Activated CD4-positive, CD25-positive, alpha-beta regulatory T cell treated with anti-CD3 and anti-CD28 coated beads, Interleukin-2, amount 50 U/mL, for 24 hours (primary cell): ENCODE measurements at regions not wholly inside any gene's neighbourhood (a gene's known extent, or its start where the extent isn't known, plus 50 kb on each side); places are given as distances from the start of the nearest gene placed in this dataset.
"Not testable (repeated sequence)": the region's sequence is repeated elsewhere in the genome, so short reads cannot be mapped to it uniquely, and the experiment has no call there.

Experiments
- ATAC-seq, 2 donors: fragments of 150-1000 bp; cut with Tn5 transposase; one replicate each; pipeline ENCODE4 v1.10.0; 2021; ENCODE audit warnings: mild to moderate bottlenecking in 1 of 2, moderate library complexity in 1 of 2

DNA sequence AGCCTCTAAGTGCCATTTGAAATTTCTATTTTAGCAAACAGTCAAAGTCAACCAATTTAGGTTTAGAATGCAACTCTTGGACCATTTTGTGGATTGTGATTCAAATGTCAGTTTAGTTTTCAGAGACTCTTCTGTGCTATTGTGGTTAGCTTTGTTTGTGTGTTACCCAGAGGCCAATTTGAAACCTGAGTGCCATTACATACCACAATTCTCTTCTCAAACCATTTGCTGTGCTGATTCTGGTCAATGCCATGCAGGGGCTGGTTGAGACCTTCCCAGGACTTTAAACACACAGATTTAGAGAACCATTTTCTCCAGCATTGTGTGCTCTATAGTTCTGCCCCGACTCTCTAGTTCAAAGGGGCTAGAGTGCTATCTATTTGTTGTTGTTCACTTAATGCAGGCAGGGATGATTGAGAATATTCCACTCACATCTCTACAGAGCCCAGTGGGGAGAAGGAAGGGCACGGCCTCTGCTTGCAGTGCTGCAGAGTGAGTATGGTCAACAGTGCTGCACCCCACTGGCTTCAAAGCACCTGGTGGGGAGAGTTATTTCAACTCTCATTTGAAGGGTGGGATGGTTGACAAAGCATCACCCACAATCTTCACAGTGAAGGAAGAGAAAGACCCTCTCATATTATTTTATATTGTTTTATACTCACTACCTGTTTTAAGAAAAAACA lies 738.2 kb downstream of the COL12A1 start:
- no peak for ATAC-seq

DNA sequence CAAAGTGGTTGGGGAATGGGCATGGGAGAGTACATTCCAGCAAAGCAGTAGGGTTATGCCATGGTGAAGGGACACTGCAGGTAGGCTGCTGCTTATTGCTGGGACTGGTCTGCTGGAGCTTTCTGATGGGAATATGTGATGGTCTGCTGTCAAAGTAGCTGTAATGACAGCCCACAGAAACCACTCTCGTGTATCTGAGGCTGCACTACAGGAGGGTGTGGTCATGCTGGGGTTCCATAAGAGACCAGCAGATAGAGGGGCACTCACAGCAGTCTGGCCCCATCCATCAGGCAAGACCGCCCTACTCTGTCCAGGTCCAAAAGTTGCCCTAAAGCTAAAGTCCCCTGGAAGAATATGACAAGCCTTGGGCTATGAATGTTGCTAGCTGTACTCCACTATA lies 739.3 kb downstream of the COL12A1 start:
- no peak for ATAC-seq

DNA sequence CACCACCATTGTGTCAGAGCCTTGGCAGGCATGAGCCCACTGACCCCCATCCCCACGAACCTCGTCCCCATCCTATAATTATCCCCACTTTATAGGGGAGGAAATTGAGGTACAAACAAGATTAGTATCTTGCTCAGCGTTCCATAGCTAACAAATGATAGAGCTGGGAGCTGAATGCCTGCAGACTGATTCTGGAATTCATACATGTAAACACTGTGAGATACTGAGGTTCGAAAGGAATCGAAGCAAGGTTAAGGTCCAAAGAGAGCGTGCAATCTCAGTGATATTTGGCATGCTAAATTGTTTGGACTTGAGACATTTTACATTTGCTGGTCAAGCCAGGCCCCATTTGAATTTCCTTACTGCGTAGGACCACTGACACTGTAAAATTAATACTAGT lies 746.6 kb downstream of the COL12A1 start:
- ATAC-seq: no peak

GRCh38 chr6:74458536-74458935 lies 747.3 kb downstream of the COL12A1 start:
- ATAC-seq: no peak

- ATAC-seq: no peak
These were observed 750.1 kb downstream of the COL12A1 start for GRCh38 chr6:74455786-74456185.

DNA sequence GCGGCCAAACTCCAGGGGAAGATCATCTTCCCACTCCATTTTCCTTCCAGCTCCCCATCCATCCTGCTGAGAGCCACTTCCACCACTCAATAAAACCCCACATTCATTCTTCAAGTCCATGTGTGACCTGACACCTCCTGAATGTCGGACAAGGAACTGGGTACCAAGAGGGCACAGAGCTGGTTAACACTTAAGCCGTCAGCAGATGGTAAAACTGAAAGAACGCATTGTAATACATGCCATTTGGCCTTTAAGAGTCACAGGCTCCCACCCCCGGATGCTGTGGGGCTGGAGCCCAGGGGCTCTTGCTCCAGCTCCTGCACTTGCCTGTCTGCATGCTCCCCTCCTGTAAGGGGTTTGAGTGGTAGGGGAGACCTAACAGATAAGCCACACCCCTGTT lies 753.9 kb downstream of the COL12A1 start:
- no peak for ATAC-seq

GRCh38 chr6:74448850-74449249 lies 752.8 kb downstream of the CD109 start:
- ATAC-seq: no peak

- no peak for ATAC-seq
These were observed 751.0 kb downstream of the CD109 start for GRCh38 chr6:74447013-74447412.

DNA sequence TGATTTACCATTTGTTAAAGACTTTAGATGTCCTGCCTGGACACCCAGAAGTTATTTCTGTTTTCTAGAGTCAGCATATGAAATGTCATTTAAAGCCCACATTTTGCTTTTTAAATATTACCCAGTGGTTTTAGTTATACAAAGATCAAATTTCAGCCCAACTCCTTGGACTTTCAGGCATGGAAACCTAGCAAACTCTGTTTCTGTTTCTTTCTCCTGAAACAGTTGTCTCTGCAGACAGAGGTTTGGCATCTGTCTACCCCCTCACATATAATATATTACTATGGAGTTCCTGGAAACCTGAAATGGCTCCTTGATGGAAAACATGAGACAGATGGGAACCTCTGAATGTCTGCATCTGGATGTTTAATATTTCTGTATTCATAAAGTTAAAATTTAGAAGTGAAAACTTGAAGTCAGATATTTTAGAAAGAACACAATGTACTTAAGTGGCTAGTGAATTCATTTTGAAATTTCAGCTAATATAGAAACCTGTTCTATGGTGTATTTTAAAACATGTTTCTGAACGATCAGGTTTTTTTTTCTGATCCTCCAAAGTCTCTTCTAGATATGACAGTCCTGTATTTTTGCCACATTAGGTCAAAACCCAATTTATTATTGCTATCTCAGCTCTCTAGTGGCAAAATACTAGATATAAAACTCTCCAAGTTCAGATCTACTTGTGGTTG lies 743.3 kb downstream of the CD109 start:
- no peak for ATAC-seq

- ATAC-seq: not testable (repeated sequence)
These were observed 742.4 kb downstream of the CD109 start for GRCh38 chr6:74438395-74438794.

GRCh38 chr6:74434171-74434570 lies 738.2 kb downstream of the CD109 start:
- no peak for ATAC-seq

GRCh38 chr6:74431873-74432580 lies 736.0 kb downstream of the CD109 start:
- ATAC-seq: no peak

- ATAC-seq: no peak
These were observed 724.2 kb downstream of the CD109 start for GRCh38 chr6:74420221-74420620.

DNA sequence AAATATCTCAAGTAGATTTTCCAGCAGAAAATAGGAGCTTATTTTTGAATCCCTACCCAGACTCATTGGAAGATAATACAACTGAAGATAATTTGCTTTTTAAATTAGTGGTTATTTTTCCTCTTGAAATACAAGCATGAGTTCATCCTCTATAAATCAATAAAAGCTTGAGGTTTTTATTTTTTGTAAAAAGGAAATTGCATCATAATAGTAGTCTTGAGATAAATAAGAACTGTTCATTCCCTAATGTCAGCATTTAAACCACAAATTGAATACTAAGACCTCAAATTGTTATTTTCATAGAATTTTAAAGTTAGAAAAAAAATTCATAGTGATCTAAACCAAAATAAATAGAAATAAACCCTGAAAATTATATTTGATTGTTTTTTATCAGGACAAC lies 719.1 kb downstream of the CD109 start:
- ATAC-seq: no peak

- ATAC-seq: no peak
These were observed 714.6 kb downstream of the CD109 start for GRCh38 chr6:74410630-74411029.

DNA sequence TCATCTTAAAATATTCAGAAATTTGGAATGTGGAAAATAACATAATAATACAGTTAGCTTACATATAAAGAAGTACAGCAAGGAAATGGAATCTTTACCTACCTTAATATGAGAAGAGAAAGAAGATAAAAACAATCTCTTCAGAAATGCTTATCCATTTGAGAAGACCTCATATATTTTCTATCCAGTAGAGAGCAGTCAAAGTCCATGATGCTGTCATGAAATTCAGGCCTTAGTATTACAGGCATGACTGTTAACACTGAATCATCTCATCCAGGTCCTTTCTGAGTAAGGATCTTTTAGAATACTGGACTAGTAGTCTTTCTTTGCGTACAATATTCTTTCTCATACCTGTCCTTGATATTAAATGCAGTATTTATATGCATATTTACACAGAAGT lies 713.4 kb downstream of the CD109 start:
- ATAC-seq: no peak

DNA sequence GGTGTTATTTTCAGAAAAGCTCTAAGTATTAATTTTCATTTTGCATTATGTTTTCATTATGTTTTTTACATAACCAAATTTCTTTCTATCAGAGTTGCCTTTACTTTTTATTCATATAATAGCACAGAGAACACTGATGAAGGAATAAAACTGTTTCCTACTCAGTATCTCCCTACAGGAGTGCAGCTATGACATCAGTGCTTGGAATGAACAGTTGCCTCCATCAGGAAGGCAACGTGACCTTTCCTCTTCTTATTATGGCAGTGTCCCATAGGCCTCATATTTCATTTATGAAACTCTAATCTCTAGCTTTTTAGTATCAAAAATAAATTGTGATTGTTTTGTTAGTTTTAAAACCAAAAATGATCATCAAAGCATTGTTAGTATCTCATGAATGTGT lies 712.8 kb downstream of the CD109 start:
- ATAC-seq: no peak

- ATAC-seq: no peak
These were observed 708.4 kb downstream of the CD109 start for GRCh38 chr6:74404366-74404765.

DNA sequence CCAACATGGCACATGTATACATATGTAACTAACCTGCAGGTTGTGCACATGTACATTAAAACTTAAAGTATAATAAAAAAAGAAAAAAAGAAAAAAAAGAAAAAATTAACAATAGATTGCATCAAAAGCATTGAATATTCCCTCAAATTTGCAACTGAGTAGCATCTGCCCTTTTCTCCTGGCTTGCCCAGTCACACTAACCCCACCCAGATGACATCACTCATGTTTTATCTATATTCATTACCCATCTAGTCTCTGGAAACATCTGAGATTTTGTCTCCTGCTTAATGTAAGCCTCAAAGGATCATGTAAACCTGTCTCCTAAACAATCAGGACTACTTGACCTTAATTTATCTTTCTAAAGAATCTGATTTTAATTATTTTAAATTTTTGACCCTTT lies 706.8 kb downstream of the CD109 start:
- no peak for ATAC-seq

DNA sequence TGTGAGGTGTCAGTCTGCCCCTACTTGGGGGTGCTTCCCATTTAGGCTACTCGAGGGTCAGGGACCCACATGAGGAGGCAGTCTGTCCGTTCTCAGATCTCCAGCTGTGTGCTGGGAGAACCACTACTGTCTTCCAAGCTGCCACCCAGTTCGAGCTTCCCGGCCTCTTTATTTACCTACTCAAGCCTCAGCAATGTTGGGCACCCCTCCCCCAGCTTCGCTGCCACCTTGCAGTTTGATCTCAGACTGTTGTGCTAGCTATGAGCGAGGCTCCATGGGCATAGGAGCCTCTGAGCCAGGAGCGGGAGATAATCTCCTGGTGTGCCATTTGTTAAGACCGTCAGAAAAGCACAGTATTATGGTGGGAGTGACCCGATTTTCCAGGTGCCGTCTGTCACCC lies 682.4 kb downstream of the CD109 start:
- ATAC-seq: not testable (repeated sequence)

GRCh38 chr6:74369556-74369993 lies 673.6 kb downstream of the CD109 start:
- no peak for ATAC-seq

DNA sequence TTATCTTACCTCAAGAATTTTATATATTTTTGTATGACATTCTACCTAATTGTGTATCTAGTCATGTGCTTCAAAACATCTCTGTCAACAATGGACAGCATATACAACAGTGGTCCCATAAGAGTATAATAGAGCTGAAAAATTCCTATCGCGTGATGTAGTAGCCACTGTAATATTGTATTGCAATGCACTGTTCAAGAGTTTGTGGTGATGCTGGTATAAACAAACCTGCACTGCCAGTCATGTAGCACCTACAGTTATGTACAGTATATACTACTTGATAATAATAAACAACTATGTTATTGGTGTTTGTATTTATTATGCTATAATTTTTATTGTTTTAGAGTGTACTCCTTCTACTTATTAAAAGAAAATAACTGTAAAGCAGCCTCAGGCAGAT lies 672.7 kb downstream of the CD109 start:
- no peak for ATAC-seq

DNA sequence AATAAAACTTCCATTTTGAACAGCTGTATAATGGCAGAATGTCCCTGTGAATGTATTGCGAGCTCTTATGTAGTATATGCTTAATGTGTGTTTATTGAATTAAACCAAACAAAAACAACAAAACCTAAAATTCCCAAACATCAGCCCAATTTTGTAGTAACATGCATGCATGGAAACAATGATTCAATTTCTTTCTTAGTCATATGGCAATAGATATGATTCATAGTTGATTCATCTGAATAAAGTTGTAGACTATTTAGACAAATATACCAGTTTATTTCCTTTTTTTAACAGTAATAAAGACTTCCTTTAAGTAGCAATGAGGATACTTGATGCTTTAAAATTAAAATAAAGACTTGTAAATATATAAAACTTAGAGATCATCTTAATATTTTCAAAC lies 670.6 kb downstream of the CD109 start:
- ATAC-seq: no peak

- ATAC-seq: no peak
These were observed 666.4 kb downstream of the CD109 start for GRCh38 chr6:74362391-74362790.
